OCI-LY3 (cell line): ENCODE measurements at regions not wholly inside any gene's neighbourhood (a gene's known extent, or its start where the extent isn't known, plus 50 kb on each side); places are given as distances from the start of the nearest gene placed in this dataset.
"Not testable (repeated sequence)": the region's sequence is repeated elsewhere in the genome, so short reads cannot be mapped to it uniquely, and the experiment has no call there.

Experiments used
- H2AFZ ChIP-seq: fragments of 200-600, 300-600 bp; shearing (Covaris generic); 2 replicates; pipeline ENCODE4 v1.6.0; 2014; ENCODE audit warnings: antibody characterized with exemption, low read depth, low read length
- H3K27ac ChIP-seq: fragments of 200-600, 300-600 bp; sonication (generic); 2 replicates; pipeline ENCODE4 v1.5.1; 2014; ENCODE audit warnings: mild to moderate bottlenecking, low read length, moderate library complexity, mixed read lengths
- H3K27me3 ChIP-seq: fragments of 200-600, 300-600 bp; sonication (generic); 2 replicates; pipeline ENCODE4 v1.6.1; 2014; ENCODE audit warnings: low read depth, low read length, mixed read lengths
- H3K36me3 ChIP-seq: fragments of 200-600, 300-600 bp; sonication (generic); replicated peaks from 2 replicates; pipeline ENCODE3; 2014; ENCODE audit warnings: low read depth, low read length, mixed read lengths
- H3K4me1 ChIP-seq: fragments of 300-600, 200-600 bp; sonication (generic); 2 replicates; pipeline ENCODE4 v1.6.1; 2014; ENCODE audit warnings: low read length, mixed read lengths
- H3K4me2 ChIP-seq: fragments of 200-600, 300-600 bp; sonication (generic); 2 replicates; pipeline ENCODE4 v1.6.1; 2014; ENCODE audit warnings: low read length, mixed read lengths
- H3K4me3 ChIP-seq: fragments of 300-600, 200-600 bp; sonication (generic); 2 replicates; pipeline ENCODE4 v1.5.1; 2014; ENCODE audit warnings: antibody characterized with exemption, mild to moderate bottlenecking, low read length, moderate library complexity
- H3K79me2 ChIP-seq: fragments of 300-600, 200-600 bp; shearing (Covaris generic); 2 replicates; pipeline ENCODE4 v1.6.1; 2014; ENCODE audit warnings: mild to moderate bottlenecking, low read length, mixed read lengths
- H3K9ac ChIP-seq: fragments of 300-600, 200-600 bp; shearing (Covaris generic); 2 replicates; pipeline ENCODE4 v1.6.0; 2014; ENCODE audit warnings: mild to moderate bottlenecking, low read length, moderate library complexity
- H3K9me3 ChIP-seq: fragments of 200-600, 300-600 bp; shearing (Covaris generic); 2 replicates; pipeline ENCODE4 v1.6.1; 2014; ENCODE audit warnings: low read length, mixed read lengths; ENCODE audit not compliant: insufficient read depth
- H4K20me1 ChIP-seq: fragments of 200-600, 300-600 bp; sonication (generic); 2 replicates; pipeline ENCODE4 v1.6.1; 2016; ENCODE audit warnings: low read length, mixed read lengths; ENCODE audit not compliant: insufficient read depth
- CTCF ChIP-seq: fragments of 200-600, 300-600 bp; sonication (generic); IDR thresholded peaks from 2 replicates; pipeline ENCODE4 v1.5.1; 2014; ENCODE audit warnings: antibody characterized with exemption, low read length, low read depth
- EZH2phosphoT487 ChIP-seq: fragments of 200-600 bp; shearing (Covaris generic); IDR thresholded peaks from 2 replicates; pipeline ENCODE4 v1.6.1; 2018; ENCODE audit warnings: antibody characterized with exemption, mixed run types, low read depth

GRCh38 chr3:65262548-65262947 is 574.7 kb upstream of the ADAMTS9 start:
- Histone ChIP-seq H2AFZ (no peak overlapping the region), H3K9ac (no peak overlapping the region), H3K4me2 (no peak overlapping the region), H3K9me3 (no peaks in the 10 kb centered on the region), H3K4me1 (no peaks in the 10 kb centered on the region), H4K20me1 (no peaks in the 10 kb centered on the region), H3K79me2 (no peaks in the 10 kb centered on the region), H3K27ac (no peak overlapping the region), H3K27me3 (no peaks in the 10 kb centered on the region), H3K36me3 (no peaks in the 10 kb centered on the region), H3K4me3 (no peak overlapping the region)
- TF ChIP-seq CTCF (no peak), EZH2phosphoT487 (no peak)

GRCh38 chr3:65259946-65260345 is 572.1 kb upstream of the ADAMTS9 start:
- Histone ChIP-seq H3K27ac (no peak overlapping the region), H3K9ac (no peak overlapping the region), H3K9me3 (no peaks in the 10 kb centered on the region), H3K4me1 (no peaks in the 10 kb centered on the region), H2AFZ (no peak overlapping the region), H4K20me1 (no peaks in the 10 kb centered on the region), H3K79me2 (no peaks in the 10 kb centered on the region), H3K4me2 (no peak overlapping the region), H3K27me3 (no peaks in the 10 kb centered on the region), H3K36me3 (no peaks in the 10 kb centered on the region), H3K4me3 (no peak overlapping the region)
- no peak for TF ChIP-seq CTCF

GRCh38 chr3:65252914-65253313 is 565.1 kb upstream of the ADAMTS9 start:
- H3K27me3 ChIP-seq, H4K20me1 ChIP-seq, H3K36me3 ChIP-seq, H3K27ac ChIP-seq, H2AFZ ChIP-seq, H3K4me3 ChIP-seq, H3K4me2 ChIP-seq, H3K79me2 ChIP-seq, H3K9me3 ChIP-seq, H3K9ac ChIP-seq: not testable (repeated sequence)
- peaks cover 20% of the 10 kb centered on the region for H3K4me1 ChIP-seq

GRCh38 chr3:65252266-65252665 is 564.5 kb upstream of the ADAMTS9 start:
- H3K4me1 ChIP-seq = peaks cover 20% of the 10 kb centered on the region
- H3K4me3 ChIP-seq = no peak overlapping the region
- H3K79me2 ChIP-seq = no peaks in the 10 kb centered on the region

More at GRCh38 chr3:65252266-65252665, 564.5 kb upstream of the ADAMTS9 start:
- no peak overlapping the region for H3K4me2 ChIP-seq
- TF ChIP-seq CTCF (no peak), EZH2phosphoT487 (no peak)
- H4K20me1 ChIP-seq = no peaks in the 10 kb centered on the region
- no peak overlapping the region for H3K9ac ChIP-seq
- no peaks in the 10 kb centered on the region for H3K27me3 ChIP-seq
- H3K36me3 ChIP-seq = no peaks in the 10 kb centered on the region
- H3K9me3 ChIP-seq = no peaks in the 10 kb centered on the region
- no peak overlapping the region for H3K27ac ChIP-seq
- no peak overlapping the region for H2AFZ ChIP-seq
